GM19463 (cell line): ENCODE measurements at regions not wholly inside any gene's neighbourhood (a gene's known extent, or its start where the extent isn't known, plus 50 kb on each side); places are given as distances from the start of the nearest gene placed in this dataset.
"Not testable (repeated sequence)": the region's sequence is repeated elsewhere in the genome, so short reads cannot be mapped to it uniquely, and the experiment has no call there.

ENCODE experiments used
- ATAC-seq: cut with Tn5 transposase; IDR thresholded peaks from one replicate; pipeline ENCODE4 v1.9.1; 2021; ENCODE audit warnings: mild to moderate bottlenecking, moderate library complexity; ENCODE audit not compliant: unreplicated experiment

DNA sequence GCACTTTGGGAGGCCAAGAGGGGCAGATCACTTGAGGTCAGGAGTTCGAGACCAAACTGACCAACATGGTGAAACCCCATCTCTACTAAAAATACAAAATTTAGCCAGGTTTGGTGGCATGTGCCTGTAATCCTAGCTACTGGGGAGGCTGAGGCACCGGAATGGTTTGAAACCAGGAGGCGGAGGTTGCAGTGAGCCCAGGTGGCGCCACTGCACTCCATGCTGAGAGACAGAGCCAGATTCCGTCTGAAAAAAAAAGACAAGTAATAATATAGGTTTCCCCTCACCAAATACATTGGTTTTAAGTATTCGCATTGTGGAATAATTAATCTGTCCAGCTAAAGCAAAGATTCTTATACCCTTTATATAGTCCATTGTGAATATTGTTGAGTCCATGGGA lies 1544.6 kb downstream of the OLFM4 start:
- ATAC-seq, result no peak

DNA sequence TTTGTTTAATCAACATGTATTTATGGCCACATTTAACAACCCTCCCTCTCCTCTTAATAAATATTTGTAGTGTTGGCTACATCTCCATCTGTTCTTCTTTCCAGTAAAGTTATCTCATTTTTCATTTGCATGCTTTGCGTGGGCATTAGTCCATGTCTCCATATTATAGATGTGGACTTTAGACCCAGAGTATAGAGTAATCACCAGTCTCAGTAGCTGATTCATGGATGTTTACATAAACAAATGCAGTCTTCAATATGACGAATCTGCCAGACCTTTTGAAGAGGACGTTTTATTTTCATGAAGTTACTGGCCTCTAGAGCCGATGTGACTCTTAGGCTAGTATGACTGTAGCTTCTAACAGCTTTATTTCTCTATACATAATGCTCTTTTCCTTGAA lies 1546.2 kb downstream of the OLFM4 start:
- no peak for ATAC-seq

DNA sequence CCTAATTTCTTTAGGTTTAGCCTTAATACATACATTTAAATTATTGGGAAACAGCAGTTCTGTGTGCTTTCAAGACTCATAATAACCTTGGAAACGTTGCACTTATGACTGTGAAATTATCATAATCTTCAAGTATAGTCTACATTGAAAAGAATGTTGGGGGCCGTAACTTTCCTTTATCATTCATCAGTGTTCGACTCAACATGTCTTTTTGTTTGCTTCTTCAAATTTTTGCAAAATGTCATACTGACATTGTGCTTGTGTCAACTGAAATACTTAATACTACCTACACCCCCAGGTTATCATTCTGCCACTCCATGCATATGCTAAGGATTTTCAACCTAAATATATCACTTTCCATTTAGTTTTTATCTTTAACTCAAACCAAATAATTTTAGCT lies 1562.9 kb downstream of the OLFM4 start:
- no peak for ATAC-seq

DNA sequence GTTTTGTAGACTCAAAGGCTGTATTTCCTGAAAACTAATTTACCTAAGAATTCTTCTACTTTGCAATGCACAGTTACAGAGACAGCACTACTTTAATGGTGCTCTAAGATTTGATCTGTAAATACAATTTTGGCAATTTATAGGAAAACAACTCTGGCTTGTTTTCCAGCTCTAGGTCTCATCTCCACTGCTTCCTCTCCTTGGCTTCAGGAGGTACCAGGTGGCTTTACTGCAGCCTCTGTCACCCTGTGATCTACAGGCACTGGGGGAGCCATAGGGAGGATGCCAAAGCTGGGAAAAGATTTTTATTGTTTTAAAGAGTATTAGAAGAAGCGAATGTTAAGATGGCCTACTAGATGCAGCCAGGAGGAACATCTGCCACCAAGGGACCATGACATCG lies 1563.6 kb downstream of the OLFM4 start:
- no peak for ATAC-seq

DNA sequence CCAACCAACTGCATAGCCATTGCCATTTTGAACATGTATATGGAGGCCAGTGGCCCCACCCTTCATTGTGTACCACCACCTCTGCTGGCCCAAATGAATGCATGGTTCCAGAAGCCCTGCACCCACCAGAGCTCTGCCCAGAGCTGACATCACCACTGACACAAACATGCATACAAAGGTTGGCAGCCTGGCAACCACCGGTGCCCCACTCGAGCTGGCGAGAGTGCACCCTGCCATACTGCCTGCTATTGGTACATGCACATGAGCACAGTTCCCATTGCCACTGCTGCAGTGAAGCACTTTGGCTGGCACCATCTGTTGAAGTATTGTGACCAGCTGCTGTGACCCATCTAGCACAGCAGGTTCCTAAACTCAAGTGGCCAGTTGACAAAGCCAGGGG lies 1564.9 kb downstream of the OLFM4 start:
- no peak for ATAC-seq

DNA sequence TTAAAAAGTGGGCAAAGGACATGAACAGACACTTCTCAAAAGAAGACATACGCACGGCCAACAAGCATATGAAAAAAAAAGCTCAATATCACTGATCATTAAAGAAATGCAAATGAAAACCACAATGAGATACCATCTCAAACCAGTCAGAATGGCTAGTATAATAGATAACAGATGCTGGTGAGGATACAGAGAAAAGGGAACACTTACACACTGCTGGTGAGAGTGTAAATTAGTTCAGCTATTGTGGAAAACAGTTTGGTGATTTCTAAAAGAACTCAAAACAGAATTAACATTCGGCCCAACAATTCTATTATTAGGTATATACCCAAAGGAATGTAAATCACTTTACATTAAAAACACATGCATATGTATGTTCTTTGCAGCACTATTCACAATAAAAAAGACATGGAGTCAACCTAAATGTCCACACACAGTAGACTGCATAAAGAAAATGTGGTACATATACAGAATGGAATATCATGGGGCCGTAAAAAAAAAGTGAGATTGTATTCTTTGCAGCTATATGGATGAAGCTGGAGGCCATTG lies 1569.0 kb downstream of the OLFM4 start:
- no peak for ATAC-seq

DNA sequence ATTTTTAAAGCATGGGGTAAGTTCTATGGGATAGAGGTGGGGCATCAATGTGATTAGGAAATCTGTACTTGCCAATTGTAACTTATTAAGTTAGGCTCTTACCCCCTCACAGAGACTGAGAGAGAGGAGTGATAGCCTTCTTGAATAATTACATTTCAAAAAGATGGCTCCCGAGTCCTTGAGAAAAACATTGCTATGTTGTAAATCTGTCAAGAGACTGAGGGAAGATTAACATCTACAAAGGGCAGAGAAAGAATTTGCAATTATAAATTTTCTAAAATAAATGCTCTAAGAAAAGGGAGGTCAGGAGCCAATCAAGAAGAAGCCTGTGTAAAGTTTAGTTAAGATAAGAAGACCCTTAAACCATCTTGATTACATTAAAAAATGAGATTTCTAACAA lies 1570.8 kb downstream of the OLFM4 start:
- ATAC-seq, result no peak

DNA sequence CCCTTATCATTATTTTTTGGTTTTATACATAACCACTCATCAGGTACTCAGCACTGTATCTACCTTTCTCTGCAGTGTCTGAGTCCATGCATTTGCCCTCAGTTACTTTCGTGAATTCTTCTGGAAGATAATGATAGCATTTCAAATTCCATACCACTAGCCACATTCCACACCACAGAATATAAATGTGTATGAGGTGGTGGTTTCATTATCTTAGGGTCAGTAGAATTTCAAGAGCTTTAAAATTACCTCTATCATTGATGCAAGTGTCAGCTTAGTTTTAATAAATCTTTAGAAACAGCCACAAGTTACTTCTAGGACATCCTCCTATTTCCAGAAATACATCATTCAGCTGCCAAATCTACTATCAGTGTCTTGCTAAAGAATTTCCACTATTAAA lies 1578.3 kb downstream of the OLFM4 start:
- ATAC-seq, result no peak

DNA sequence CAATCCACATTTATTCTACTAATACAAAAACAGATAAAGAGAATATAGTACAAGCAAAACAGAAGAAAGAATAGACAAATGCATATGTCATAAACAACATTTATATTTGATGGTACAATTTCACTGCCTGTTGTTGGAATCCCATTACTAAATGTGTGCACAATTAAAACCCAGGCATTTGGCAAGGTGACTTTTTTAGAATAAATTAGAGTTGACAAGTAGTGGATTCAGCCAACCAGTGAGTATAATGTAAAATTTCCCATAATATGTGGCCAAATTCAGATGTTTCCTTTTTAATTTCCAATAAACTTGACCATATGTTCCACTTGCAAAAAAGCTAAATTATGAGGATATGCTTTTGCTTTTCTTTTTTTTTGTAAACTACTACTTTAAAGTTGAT lies 1578.8 kb downstream of the OLFM4 start:
- ATAC-seq, result no peak

DNA sequence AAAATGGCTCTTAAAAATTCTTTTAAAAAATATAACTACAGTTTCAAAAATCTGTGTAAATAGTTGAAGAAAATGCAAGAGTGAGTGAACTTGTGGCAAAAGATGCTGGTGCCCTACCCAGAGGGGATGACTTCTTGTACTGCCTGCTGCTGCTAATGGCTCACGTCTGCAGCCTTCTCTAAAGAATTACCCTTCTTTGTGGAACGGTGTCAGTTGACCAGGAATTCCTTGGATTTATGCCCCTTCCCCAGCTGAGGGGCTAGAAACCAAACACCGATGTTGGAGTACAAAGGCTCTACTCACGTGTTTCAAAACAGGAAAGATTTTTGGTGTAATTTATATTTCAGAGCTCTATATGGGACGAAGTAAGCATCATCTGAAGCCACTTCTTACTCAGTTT lies 1582.8 kb downstream of the OLFM4 start:
- ATAC-seq, result no peak

DNA sequence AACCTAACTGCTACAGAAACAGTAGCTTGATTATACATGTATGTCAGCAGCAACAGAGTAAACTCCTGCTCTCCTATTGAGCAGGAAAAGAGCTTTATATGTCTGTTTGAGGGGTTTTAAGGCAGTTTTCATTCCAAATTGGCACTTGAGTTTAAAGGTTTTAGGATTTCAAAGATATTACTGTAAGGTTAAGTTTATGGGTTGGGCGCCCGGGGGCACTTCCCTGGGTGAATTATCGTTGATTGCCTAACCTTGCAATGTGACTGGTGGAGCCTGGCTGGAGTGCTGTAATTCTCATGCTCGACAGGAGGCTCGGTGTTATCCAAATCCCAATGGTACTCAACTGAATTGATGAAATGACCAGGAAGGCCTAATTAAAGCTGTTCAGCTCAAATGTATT lies 1586.1 kb downstream of the OLFM4 start:
- no peak for ATAC-seq

DNA sequence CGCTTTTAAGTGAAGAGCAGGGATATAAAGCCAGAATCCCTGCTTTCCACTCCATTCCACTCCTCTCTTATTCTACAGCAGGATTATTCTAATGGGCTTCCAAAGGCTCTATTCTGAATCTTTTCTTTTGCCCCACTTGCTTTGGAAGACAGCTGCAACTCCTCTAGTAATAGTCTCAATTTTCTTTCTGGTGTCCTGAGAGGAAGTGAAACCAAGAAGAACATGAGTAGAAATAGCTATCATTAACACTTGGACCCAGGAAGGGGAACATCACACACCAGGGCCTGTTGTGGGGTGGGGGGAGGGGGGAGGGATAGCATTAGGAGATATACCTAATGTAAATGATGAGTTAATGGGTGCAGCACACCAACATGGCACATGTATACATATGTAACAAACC lies 1597.9 kb downstream of the OLFM4 start:
- ATAC-seq, result not testable (repeated sequence)

DNA sequence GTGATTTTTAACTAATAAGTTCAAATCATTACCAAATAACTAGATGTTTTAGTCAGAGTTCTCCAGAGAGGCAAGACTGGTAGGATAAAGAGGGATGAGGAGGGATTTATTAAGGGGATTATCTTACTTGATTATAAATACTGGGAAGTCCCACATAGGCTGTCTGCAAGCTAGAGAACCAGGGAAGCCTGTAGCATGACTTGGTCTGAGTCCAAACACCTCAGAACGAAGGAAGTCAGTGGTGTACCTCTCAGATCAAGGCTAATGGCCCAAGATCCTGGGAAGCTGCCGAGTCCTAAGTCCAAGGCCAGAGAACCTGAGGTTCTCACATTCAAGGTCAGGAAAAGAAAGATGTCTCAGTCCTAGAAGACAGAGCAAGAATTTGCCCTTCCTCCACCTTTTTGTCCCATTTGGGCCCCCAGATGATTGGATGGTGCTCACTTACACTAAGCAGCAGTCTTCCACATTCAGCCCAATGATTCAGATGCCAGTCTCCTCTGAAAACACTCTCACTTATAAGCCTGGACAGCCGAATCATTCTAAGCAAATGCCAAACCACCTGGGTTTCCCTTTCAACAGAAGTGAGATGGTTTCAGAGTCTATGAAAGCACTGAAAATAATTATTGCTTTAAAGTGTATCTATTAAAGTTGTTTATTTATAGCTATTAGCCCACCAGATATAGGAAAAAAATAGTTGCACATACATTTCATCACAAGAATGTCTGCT lies 1599.2 kb downstream of the OLFM4 start:
- no peak for ATAC-seq

DNA sequence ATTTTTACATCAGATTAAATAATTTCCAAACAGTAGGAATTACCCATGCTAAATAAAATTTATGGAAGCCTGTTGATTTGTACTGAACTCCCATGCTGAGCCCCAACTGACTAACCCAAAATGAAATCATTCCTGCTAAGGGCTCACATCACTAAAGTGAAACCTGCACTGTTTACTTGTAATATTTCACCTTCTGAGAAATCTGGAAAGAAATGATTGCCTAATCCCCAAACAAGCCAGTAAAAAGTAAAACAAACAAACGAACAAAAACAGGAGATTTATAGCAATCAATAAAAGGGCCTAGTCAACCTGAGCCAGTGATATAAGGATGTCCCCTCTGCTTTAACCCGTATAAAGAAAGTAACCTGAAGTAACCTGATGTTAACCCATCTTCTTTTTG lies 1599.8 kb downstream of the OLFM4 start:
- ATAC-seq, result no peak

DNA sequence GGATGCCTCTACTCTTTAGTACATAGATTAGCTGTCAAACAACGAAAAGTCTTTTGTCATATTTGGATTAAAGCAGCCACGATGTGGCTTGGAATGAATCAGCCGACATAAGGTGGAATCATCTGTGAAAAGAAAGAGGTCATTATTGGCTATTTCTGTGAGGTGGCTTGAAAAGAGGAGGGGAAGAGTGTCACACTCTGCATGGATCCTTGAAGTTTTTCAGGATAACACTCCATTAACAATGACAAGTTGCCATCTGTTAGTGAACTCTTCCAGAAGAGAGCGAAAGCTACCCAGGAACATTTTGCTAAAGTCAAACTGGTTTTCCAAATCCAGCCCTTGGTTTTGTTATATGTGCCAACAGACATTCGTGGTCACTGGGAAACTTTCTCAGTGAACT lies 1604.8 kb downstream of the OLFM4 start:
- ATAC-seq, result no peak

DNA sequence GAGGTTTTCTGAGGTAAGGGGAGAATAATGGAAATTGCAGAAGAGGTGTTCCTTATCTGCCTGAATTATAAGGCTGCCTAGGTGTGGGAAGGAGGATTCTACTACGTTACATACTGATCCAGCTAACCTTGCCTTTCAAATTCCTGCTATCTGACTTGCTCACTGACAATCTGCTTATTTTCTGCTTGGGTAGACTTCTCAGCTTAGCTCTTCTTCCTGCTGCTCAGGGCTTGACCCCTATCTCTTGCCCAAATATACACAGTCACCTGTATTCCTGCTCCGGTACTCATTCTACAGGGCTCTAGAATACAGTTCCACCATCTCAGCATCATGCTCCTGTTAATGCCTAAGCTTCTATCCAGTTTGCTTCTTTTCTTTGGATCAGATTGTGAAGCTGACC lies 1607.6 kb downstream of the OLFM4 start:
- no peak for ATAC-seq

DNA sequence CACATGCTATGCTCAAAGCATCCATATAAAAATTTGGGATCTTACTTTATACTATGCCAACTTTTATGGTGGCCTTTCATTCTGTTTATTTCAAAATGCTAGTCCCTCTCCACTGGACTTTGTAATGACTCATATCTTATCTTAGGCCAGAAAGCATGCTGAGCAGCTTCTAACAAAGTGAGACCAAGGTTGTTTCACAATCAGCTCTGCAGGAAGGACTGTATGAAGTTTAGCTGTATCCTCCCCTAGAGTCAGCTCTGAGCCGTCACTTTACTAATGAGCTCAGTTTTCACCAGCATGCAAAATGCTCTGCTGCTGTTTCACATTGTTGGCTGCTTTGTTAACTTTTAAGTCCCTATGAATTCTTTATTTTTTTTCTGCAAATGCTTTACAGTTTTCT lies 1608.8 kb downstream of the OLFM4 start:
- ATAC-seq, result no peak

DNA sequence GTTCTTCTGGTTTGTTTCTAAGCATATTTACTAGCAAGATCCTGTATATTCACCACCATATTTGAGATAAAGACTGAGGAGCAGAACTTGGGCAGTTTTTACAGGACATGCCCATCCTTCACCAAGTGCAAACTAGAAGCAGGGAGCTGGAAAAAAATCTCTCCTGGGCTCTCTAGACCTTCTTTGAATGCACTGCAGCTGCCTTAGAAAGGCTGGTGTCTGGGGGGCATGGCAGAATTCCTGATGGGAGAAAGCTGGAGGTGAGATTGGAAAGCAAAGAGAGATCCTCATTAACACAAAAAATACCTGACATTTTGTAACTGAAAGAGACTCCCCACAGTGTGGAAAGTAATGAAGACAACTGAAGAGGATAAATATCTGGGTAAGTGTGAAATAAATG lies 1612.1 kb downstream of the OLFM4 start:
- ATAC-seq, result no peak

DNA sequence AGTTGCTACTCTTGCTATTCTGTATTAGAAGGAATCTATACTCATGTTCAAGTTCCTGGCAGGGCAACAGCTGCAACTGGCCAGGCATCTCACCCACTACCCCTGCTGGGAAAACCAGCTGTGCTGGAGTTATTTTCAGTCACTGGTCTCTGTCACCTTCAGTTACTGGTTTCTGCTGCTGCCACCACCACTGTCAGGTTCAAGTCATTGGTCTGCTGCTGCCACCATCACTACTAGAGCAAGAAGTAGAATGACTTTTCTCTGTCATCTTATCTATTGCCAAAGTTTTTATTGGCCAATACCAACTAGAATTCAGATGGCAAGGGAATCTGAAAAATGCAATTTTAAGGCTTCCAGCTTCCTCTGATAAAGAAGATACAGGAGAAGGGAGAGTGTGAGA lies 1615.2 kb downstream of the OLFM4 start:
- no peak for ATAC-seq

DNA sequence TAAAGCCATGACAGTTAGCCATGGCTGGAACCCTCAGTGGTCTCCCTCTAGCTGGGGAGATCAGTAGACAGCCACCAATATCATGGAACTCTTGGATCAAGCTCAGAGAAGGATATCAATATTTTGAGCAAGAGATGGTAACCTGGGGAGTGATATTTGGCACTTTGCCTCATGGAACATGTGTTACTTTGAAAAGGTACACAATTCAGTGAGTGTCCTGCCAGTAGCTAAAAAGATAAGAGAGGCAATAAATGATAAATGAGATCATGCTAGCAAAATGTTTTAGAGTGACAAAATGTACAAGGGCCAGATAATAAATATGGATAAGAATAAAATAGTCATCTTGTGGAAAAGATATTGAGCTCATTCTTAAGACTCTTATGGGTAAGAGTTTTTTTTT lies 1618.7 kb downstream of the OLFM4 start:
- ATAC-seq, result no peak

DNA sequence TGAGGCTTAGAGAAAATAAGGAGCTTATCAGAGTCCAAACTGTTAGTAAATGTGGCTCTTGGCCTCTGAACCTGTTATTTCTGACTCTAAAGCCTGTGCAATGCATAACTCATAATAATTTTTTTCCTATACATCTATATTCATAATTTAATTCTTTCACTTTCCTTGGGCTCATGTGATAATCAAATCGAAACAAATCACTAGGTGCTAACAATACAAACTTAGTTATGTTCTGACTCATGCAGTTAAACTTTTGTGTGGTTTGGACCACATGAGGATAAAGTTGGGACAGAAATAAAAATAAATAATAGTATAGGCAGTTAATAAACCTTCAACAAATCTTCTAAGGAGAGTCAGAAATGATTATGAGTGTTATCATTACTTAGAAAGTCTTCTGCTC lies 1629.0 kb downstream of the OLFM4 start:
- no peak for ATAC-seq

DNA sequence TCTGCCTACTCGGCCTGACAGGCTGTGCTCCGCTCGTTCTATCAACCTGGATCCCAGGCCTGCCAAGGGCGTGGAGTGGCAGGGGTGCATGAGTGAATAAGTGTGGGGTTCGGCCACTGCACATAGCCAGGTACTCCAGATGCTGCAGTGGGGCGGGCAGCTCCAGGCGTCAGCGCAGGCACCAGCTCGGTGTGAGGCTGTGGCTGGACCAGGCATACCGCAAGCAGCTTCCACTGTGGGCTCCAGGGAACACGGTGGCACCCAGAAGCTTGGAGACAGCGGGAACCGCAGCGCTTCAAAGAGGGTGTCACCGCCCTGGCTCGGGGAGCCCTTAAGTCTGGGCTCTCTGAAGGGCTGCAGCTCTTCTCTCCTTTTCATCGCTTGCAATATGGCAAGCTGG lies 1630.2 kb downstream of the OLFM4 start:
- no peak for ATAC-seq

DNA sequence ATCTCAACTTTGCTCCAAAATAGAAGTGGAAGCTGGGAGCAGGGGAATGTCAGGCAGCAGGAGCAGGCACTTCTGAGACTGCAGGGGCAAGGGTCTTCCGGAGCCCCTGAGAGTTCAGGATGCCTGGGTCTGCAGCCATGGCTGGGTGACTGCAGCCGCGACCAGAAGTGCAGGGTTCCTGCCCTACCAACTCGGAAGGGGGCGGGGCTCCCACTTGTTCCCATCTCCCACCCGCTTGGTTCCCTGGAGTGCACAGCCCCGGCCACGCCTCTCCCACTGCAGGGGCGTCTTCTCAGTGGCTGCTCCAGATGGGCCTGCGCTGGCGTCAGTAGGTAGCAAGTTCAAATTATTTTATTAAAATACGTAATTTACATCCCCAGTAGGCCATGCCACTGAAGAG lies 1631.7 kb downstream of the OLFM4 start:
- ATAC-seq, result no peak
